Left ventricle myocardium inferior (tissue), 1 donor: ENCODE measurements at regions not wholly inside any gene's neighbourhood (a gene's known extent, or its start where the extent isn't known, plus 50 kb on each side); places are given as distances from the start of the nearest gene placed in this dataset.

Experiments used
- DNase-seq: peaks from one replicate; pipeline ENCODE4 v3.0.0-alpha.2; 2020
- H3K27ac ChIP-seq: fragments of 200-600 bp; replicated peaks from 2 replicates; pipeline ENCODE4 v1.8.0; 2021
- H3K27me3 ChIP-seq: fragments of 200-600 bp; 2 replicates; pipeline ENCODE4 v1.8.0; 2021; ENCODE audit warnings: low read depth
- H3K36me3 ChIP-seq: fragments of 200-600 bp; 2 replicates; pipeline ENCODE4 v1.8.0; 2021
- H3K4me1 ChIP-seq: fragments of 200-600 bp; 2 replicates; pipeline ENCODE4 v1.8.0; 2021
- H3K4me3 ChIP-seq: fragments of 200-600 bp; 2 replicates; pipeline ENCODE4 v1.8.0; 2021; ENCODE audit warnings: mild to moderate bottlenecking, moderate library complexity
- H3K9me3 ChIP-seq: fragments of 200-600 bp; replicated peaks from 2 replicates; pipeline ENCODE4 v1.8.0; 2021
- CTCF ChIP-seq: fragments of 200-600 bp; IDR thresholded peaks from 2 replicates; pipeline ENCODE4 v1.8.0; 2021; ENCODE audit warnings: antibody characterized with exemption, mild to moderate bottlenecking, borderline replicate concordance
- intact Hi-C: fragments of 100-400 bp; cut with micrococcal nuclease; formaldehyde crosslinking; loops from one replicate; pipeline ENCODE4 v1.11.0; 2022
- donor health status: DM: no; HTN: yes; CAD: no; lungs with severe emphysema.

- TF ChIP-seq CTCF, result no peak
- intact Hi-C loops, result no loop called here
- Histone ChIP-seq H3K4me1 (peaks cover 5% of the 10 kb centered on the region), H3K27me3 (no peaks in the 10 kb centered on the region), H3K9me3 (peaks cover 40% of the 10 kb centered on the region), H3K36me3 (no peaks in the 10 kb centered on the region), H3K4me3 (no peak overlapping the region), H3K27ac (no peak overlapping the region)
- DNase-seq, result no peak
These were observed 66.6 kb upstream of the ODC1 start for GRCh38 chr2:10514743-10515142.

- H3K4me1 ChIP-seq, result peaks cover 5% of the 10 kb centered on the region
- DNase-seq, result no peak
- H3K4me3 ChIP-seq, result no peak overlapping the region
- H3K36me3 ChIP-seq, result no peaks in the 10 kb centered on the region
- no peaks in the 10 kb centered on the region for H3K27me3 ChIP-seq
- H3K27ac ChIP-seq, result no peak overlapping the region
- TF ChIP-seq CTCF, result no peak
- peaks cover 44% of the 10 kb centered on the region for H3K9me3 ChIP-seq
- intact Hi-C loops, result no loop called here
These were observed 66.1 kb upstream of the ODC1 start for GRCh38 chr2:10514273-10514672.

GRCh38 chr2:10513201-10513600 lies 65.1 kb upstream of the ODC1 start:
- H3K27me3 ChIP-seq, result no peaks in the 10 kb centered on the region
- H3K4me3 ChIP-seq, result no peak overlapping the region
- no peak for DNase-seq
- H3K9me3 ChIP-seq, result peaks cover 44% of the 10 kb centered on the region
- no peaks in the 10 kb centered on the region for H3K36me3 ChIP-seq
- no peak for TF ChIP-seq CTCF
- no peak overlapping the region for H3K27ac ChIP-seq
- peaks cover 5% of the 10 kb centered on the region for H3K4me1 ChIP-seq
- intact Hi-C loops, result no loop called here

DNA sequence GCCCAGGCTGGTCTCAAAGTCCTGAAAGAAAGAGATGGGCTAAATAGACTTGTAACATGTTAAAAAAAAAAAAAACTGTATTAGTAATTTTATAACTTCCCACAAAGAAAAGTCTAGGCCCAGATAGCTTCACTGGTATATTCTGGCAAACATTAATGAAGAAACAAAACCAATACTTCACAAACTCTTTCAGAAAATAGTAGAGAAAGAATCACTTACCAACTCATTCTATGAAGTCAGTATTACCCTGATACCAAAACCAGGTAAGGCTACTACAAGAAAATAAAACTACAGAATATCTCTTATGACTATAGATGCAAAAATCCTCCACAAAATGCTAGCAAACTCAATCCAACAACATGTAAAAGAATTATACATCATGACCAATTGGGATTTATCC lies 59.9 kb upstream of the ODC1 start:
- Histone ChIP-seq H3K4me3 (no peak overlapping the region), H3K4me1 (no peaks in the 10 kb centered on the region), H3K27ac (no peak overlapping the region), H3K36me3 (no peaks in the 10 kb centered on the region), H3K9me3 (peaks cover 6% of the 10 kb centered on the region), H3K27me3 (peaks cover 7% of the 10 kb centered on the region)
- intact Hi-C loops, result no loop called here
- no peak for DNase-seq
- TF ChIP-seq CTCF, result no peak

DNA sequence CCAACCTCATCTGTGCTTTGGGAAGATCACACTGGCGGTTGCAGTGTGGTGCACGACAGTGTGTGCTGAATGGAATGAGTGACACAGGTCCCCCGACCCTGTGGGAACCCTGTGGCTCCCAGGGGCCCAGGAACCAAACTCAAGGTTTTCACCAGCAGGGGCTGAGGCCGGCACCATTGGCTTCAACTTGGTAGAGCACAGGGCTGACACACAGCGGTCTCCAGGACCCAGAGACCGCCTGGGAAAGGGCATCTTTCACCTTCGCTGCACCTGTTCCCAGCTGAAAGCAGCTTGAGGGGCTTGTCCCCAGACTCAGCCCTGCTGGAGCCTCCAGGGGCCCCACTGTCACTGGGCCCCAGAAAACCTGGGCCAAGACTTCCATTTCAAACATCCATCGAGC lies 59.0 kb upstream of the ODC1 start:
- Histone ChIP-seq H3K36me3 (no peaks in the 10 kb centered on the region), H3K27ac (no peak overlapping the region), H3K27me3 (peaks cover 7% of the 10 kb centered on the region), H3K9me3 (peaks cover 6% of the 10 kb centered on the region), H3K4me1 (no peaks in the 10 kb centered on the region), H3K4me3 (no peak overlapping the region)
- DNase-seq, result no peak
- intact Hi-C loops, result no loop called here
- TF ChIP-seq CTCF, result no peak
